COLO829 (cell line): ENCODE measurements at regions not wholly inside any gene's neighbourhood (a gene's known extent, or its start where the extent isn't known, plus 50 kb on each side); places are given as distances from the start of the nearest gene placed in this dataset.

Source experiments
- DNase-seq: peaks from one replicate; pipeline ENCODE4 v3.0.0; 2012; ENCODE audit warnings: low spot score

- DNase-seq, result no peak
Measured at GRCh38 chr12:89919241-89919906, 210.7 kb upstream of the ATP2B1 start.

- no peak for DNase-seq
Measured at GRCh38 chr12:89918172-89918846, 209.7 kb upstream of the ATP2B1 start.

GRCh38 chr12:89909753-89910152, 201.1 kb upstream of the ATP2B1 start:
- DNase-seq, result no peak

GRCh38 chr12:89907659-89908058, 199.0 kb upstream of the ATP2B1 start:
- DNase-seq, result no peak

GRCh38 chr12:89906824-89907223, 198.2 kb upstream of the ATP2B1 start:
- DNase-seq, result no peak

GRCh38 chr12:89906178-89906577, 197.5 kb upstream of the ATP2B1 start:
- no peak for DNase-seq

GRCh38 chr12:89901906-89902642, 193.4 kb upstream of the ATP2B1 start:
- no peak for DNase-seq

GRCh38 chr12:89901319-89901718, 192.7 kb upstream of the ATP2B1 start:
- DNase-seq, result peak; percentile 84

- DNase-seq, result no peak
Measured at GRCh38 chr12:89899651-89900050, 191.0 kb upstream of the ATP2B1 start.

- no peak for DNase-seq
Measured at GRCh38 chr12:89895591-89895990, 187.0 kb upstream of the ATP2B1 start.

GRCh38 chr12:89895101-89895500, 186.5 kb upstream of the ATP2B1 start:
- DNase-seq, result no peak

- DNase-seq, result no peak
Measured at GRCh38 chr12:89893972-89894706, 185.5 kb upstream of the ATP2B1 start.

GRCh38 chr12:89892436-89892835, 183.8 kb upstream of the ATP2B1 start:
- DNase-seq, result no peak

- DNase-seq, result no peak
Measured at GRCh38 chr12:89891933-89892332, 183.3 kb upstream of the ATP2B1 start.

GRCh38 chr12:89890161-89890560, 181.5 kb upstream of the ATP2B1 start:
- DNase-seq, result no peak

- DNase-seq, result no peak
Measured at GRCh38 chr12:89889062-89889461, 180.4 kb upstream of the ATP2B1 start.

- no peak for DNase-seq
Measured at GRCh38 chr12:89884952-89885351, 176.3 kb upstream of the ATP2B1 start.

GRCh38 chr12:89884416-89884898, 175.8 kb upstream of the ATP2B1 start:
- no peak for DNase-seq

- peak; percentile 64 for DNase-seq
Measured at GRCh38 chr12:89883630-89884389, 175.2 kb upstream of the ATP2B1 start.

GRCh38 chr12:89882792-89883191, 174.2 kb upstream of the ATP2B1 start:
- DNase-seq, result no peak

- DNase-seq, result no peak
Measured at GRCh38 chr12:89882050-89882449, 173.4 kb upstream of the ATP2B1 start.
